SK-N-MC (cell line): ENCODE measurements at regions not wholly inside any gene's neighbourhood (a gene's known extent, or its start where the extent isn't known, plus 50 kb on each side); places are given as distances from the start of the nearest gene placed in this dataset.

ENCODE experiments used
- EZH2 ChIP-seq: fragments of 200-600 bp; sonication (generic); IDR thresholded peaks from one replicate; pipeline ENCODE4 v1.6.1; 2017; ENCODE audit warnings: antibody characterized with exemption
- POLR2AphosphoS5 ChIP-seq: IDR thresholded peaks from 2 replicates; pipeline ENCODE4 v1.6.1; 2012; ENCODE audit warnings: mild to moderate bottlenecking, low read depth, low read length, borderline replicate concordance

DNA sequence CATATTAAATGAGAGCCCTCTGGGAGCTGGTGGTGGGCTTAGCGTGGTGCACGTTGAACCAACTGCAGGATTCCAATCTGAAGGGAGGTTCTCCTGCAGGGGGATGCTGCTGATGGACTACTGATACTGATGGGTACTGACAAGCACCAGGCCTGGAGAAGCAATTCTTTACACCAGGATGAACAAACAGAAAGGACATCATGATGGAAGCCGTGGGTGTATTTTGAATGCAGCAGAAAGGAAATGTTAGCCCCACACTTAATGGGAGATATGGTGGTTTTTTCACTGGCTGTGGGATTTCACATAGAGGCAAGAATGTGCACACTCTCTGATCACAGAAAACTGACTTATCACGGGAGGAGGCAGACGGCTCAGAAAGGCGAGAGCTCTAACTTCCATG, 299.7 kb downstream of the TEX29 start:
- TF ChIP-seq EZH2, result no peak
- no peak for TF ChIP-seq POLR2AphosphoS5
